PC-3 (cell line): ENCODE measurements at regions not wholly inside any gene's neighbourhood (a gene's known extent, or its start where the extent isn't known, plus 50 kb on each side); places are given as distances from the start of the nearest gene placed in this dataset.
"Not testable (repeated sequence)": the region's sequence is repeated elsewhere in the genome, so short reads cannot be mapped to it uniquely, and the experiment has no call there.

Experiments used
- ATAC-seq: fragments of 200-7000 bp; cut with Tn5 transposase; 2 replicates; pipeline ENCODE4 v1.9.1; 2020; ENCODE audit warnings: mild to moderate bottlenecking, moderate library complexity
- BruUV-seq: library from RNA; stranded (reverse); fragments of 400-500 nt; replicated peaks from 2 replicates; lab custom pipeline; 2021; lab: Mats Ljungman, UMichigan
- CTCF ChIA-PET: fragments of 300-600 bp; sonication (Branson Sonifier 250); formaldehyde crosslinking; loops from one replicate; lab custom pipeline; 2022; ENCODE audit warnings: antibody characterized with exemption; lab: Charles Lee
- POLR2A ChIA-PET: fragments of 300-600 bp; sonication (Branson Sonifier 250); formaldehyde crosslinking; loops from one replicate; lab custom pipeline; 2022; ENCODE audit warnings: antibody characterized with exemption; ENCODE audit not compliant: unreplicated experiment; lab: Charles Lee
- DNase-seq: peaks from one replicate; pipeline ENCODE4 v3.0.0-alpha.2; 2015
- H2AFZ ChIP-seq: fragments of 300-600 bp; sonication (generic); 2 replicates; pipeline ENCODE4 v1.6.0; 2016; ENCODE audit warnings: antibody characterized with exemption, low read length
- H3F3A ChIP-seq: fragments of 300-600 bp; sonication (generic); one replicate; pipeline ENCODE4 v1.6.0; 2017; ENCODE audit warnings: antibody characterized with exemption, low read length, control low read depth, mild to moderate bottlenecking; ENCODE audit not compliant: unreplicated experiment
- H3K27ac ChIP-seq: fragments of 300-600 bp; sonication (generic); 2 replicates; pipeline ENCODE4 v1.5.1; 2016; ENCODE audit warnings: mild to moderate bottlenecking, low read length
- H3K27me3 ChIP-seq: fragments of 300-600 bp; sonication (generic); 2 replicates; pipeline ENCODE4 v1.6.1; 2016; ENCODE audit warnings: low read length, mixed read lengths
- H3K36me3 ChIP-seq: fragments of 300-600 bp; sonication (generic); 2 replicates; pipeline ENCODE4 v1.6.1; 2016; ENCODE audit warnings: low read depth, mixed run types, low read length, mixed read lengths
- H3K4me1 ChIP-seq: fragments of 300-600 bp; sonication (generic); 2 replicates; pipeline ENCODE4 v1.5.1; 2016; ENCODE audit warnings: low read length; ENCODE audit not compliant: insufficient read depth
- H3K4me2 ChIP-seq: fragments of 300-600 bp; sonication (generic); 2 replicates; pipeline ENCODE4 v1.6.0; 2016; ENCODE audit warnings: low read length
- H3K4me3 ChIP-seq: fragments of 300-600 bp; sonication (generic); 2 replicates; pipeline ENCODE4 v1.5.1; 2016; ENCODE audit warnings: mild to moderate bottlenecking, low read length, mixed read lengths
- H3K79me2 ChIP-seq: fragments of 300-600 bp; sonication (generic); 2 replicates; pipeline ENCODE4 v1.6.1; 2017; ENCODE audit warnings: low read length, mixed read lengths
- H3K9ac ChIP-seq: fragments of 300-600 bp; sonication (generic); 2 replicates; pipeline ENCODE4 v1.6.0; 2016; ENCODE audit warnings: mild to moderate bottlenecking, low read length
- H3K9me2 ChIP-seq: fragments of 300-600 bp; sonication (generic); replicated peaks from 2 replicates; pipeline ENCODE4 v1.6.1; 2016; ENCODE audit warnings: mixed run types, low read length, mixed read lengths
- H3K9me3 ChIP-seq: fragments of 300-600 bp; sonication (generic); 2 replicates; pipeline ENCODE4 v1.6.1; 2016; ENCODE audit warnings: low read length, mixed read lengths
- H4K20me1 ChIP-seq: fragments of 300-600 bp; sonication (generic); 2 replicates; pipeline ENCODE4 v1.6.1; 2016; ENCODE audit warnings: low read length, mixed read lengths
- EZH2 ChIP-seq: fragments of 300-600 bp; sonication (generic); IDR thresholded peaks from one replicate; pipeline ENCODE4 v1.6.1; 2017; ENCODE audit warnings: antibody characterized with exemption, mild to moderate bottlenecking, low read length; ENCODE audit not compliant: unreplicated experiment
- EZH2phosphoT487 ChIP-seq: fragments of 300-600 bp; sonication (generic); IDR thresholded peaks from 2 replicates; pipeline ENCODE4 v1.6.1; 2018; ENCODE audit warnings: mild to moderate bottlenecking, antibody characterized with exemption, low read length, borderline replicate concordance
- intact Hi-C: fragments of 100-400 bp; cut with micrococcal nuclease; formaldehyde crosslinking; loops from 2 replicates; pipeline ENCODE4 v1.9.0; 2023
- TF ChIP-seq, protein P1 (sequence below): fragments of 300-600 bp; sonication (generic); conservative IDR thresholded peaks from 2 replicates; pipeline ENCODE4 v1.5.1; 2017; ENCODE audit warnings: antibody characterized with exemption, low read depth, mild to moderate bottlenecking, low read length

DNA sequence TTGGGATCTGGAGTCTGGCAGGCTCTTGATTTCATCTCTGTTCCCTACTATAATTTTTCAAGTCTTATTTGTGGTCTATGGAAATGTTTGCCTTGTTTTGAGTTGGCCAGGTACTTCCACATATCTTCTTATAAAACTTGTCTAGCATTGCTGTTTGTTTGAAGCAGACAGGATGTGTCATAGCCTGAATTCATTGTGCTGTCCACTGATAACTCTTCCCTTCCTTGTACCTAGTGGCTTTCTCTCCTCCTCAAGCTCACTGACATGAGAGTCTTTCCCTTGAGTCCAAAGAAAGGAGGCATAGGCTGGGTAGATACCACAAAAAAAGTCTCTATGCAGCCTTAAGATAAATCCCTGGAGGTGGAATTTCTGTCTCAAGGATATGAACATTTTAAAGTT is 59.2 kb upstream of the FAM241A start:
- CTCF ChIA-PET = no interaction called here
- Histone ChIP-seq H3K36me3 (no peaks in the 10 kb centered on the region), H3K27me3 (no peaks in the 10 kb centered on the region), H3K27ac (peak overlapping the region; percentile 94; the same call in 1 of the 2 replicates), H3K4me2 (no peak overlapping the region; the same call in 1 of the 2 replicates), H3K9me2 (no peaks in the 10 kb centered on the region), H4K20me1 (no peaks in the 10 kb centered on the region), H3K4me3 (no peak overlapping the region), H3K4me1 (peaks cover 41% of the 10 kb centered on the region), H2AFZ (no peak overlapping the region), H3K79me2 (no peaks in the 10 kb centered on the region), H3K9me3 (no peaks in the 10 kb centered on the region), H3K9ac (no peak overlapping the region), H3F3A (peaks cover 4% of the 10 kb centered on the region)
- DNase-seq (peak; percentile 21), ATAC-seq (no peak)
- POLR2A ChIA-PET = no interaction called here
- intact Hi-C loops = no loop called here
- TF ChIP-seq EZH2phosphoT487 (no peak), EZH2 (no peak)
- TF ChIP-seq, protein P1, sequence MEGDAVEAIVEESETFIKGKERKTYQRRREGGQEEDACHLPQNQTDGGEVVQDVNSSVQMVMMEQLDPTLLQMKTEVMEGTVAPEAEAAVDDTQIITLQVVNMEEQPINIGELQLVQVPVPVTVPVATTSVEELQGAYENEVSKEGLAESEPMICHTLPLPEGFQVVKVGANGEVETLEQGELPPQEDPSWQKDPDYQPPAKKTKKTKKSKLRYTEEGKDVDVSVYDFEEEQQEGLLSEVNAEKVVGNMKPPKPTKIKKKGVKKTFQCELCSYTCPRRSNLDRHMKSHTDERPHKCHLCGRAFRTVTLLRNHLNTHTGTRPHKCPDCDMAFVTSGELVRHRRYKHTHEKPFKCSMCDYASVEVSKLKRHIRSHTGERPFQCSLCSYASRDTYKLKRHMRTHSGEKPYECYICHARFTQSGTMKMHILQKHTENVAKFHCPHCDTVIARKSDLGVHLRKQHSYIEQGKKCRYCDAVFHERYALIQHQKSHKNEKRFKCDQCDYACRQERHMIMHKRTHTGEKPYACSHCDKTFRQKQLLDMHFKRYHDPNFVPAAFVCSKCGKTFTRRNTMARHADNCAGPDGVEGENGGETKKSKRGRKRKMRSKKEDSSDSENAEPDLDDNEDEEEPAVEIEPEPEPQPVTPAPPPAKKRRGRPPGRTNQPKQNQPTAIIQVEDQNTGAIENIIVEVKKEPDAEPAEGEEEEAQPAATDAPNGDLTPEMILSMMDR = no peak
- no TSS peak for BruUV-seq

DNA sequence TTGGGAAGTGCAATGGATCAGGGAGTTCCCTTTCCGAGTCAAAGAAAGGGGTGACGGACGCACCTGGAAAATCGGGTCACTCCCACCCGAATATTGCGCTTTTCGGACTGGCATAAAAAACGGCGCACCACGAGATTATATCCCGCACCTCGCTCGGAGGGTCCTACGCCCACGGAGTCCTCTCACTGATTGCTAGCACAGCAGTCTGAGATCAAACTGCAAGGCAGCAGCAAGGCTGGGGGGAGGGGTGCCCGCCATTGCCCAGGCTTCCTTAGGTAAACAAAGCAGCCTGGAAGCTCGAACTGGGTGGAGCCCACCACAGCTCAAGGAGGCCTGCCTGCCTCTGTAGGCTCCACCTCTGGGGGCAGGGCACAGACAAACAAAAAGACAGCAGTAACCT is 58.6 kb upstream of the FAM241A start:
- H3K27me3 ChIP-seq, DNase-seq, H3K9me3 ChIP-seq, H3K79me2 ChIP-seq, H3K4me2 ChIP-seq, H4K20me1 ChIP-seq, H3K9me2 ChIP-seq, H3K27ac ChIP-seq, ATAC-seq, H2AFZ ChIP-seq, H3K4me3 ChIP-seq, H3K9ac ChIP-seq, BruUV-seq, intact Hi-C loops, H3K36me3 ChIP-seq, H3F3A ChIP-seq, POLR2A ChIA-PET: not testable (repeated sequence)
- peaks cover 41% of the 10 kb centered on the region for H3K4me1 ChIP-seq
- CTCF ChIA-PET = interaction anchor here (0.7 kb wide), 1 partner anchor 1358 kb away, joined by 4 read pairs; no protein-coding TSS in a partner anchor

DNA sequence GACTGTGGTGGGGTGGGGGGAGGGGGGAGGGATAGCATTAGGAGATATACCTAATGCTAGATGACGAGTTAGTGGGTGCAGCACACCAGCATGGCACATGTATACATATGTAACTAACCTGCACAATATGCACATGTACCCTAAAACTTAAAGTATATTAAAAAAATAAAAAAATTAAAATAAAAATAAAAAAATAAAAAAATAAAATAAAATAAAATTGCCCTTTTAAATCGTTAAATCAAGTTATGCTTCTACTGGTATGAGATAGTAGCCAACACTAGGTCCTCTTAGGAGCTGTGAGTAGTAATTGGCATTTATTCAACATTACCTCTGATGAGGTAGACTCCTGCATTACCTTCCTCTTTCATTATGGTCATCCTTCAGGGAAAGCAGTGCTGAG is 52.9 kb upstream of the FAM241A start:
- H3K27me3 ChIP-seq, H3K9me2 ChIP-seq, H2AFZ ChIP-seq, H3K4me3 ChIP-seq, H3K4me2 ChIP-seq, BruUV-seq, H3K9me3 ChIP-seq, ATAC-seq, H3K9ac ChIP-seq, CTCF ChIA-PET, DNase-seq, H3K4me1 ChIP-seq, POLR2A ChIA-PET, H3K36me3 ChIP-seq, intact Hi-C loops, H3K27ac ChIP-seq, H3K79me2 ChIP-seq, H3F3A ChIP-seq, H4K20me1 ChIP-seq: not testable (repeated sequence)

DNA sequence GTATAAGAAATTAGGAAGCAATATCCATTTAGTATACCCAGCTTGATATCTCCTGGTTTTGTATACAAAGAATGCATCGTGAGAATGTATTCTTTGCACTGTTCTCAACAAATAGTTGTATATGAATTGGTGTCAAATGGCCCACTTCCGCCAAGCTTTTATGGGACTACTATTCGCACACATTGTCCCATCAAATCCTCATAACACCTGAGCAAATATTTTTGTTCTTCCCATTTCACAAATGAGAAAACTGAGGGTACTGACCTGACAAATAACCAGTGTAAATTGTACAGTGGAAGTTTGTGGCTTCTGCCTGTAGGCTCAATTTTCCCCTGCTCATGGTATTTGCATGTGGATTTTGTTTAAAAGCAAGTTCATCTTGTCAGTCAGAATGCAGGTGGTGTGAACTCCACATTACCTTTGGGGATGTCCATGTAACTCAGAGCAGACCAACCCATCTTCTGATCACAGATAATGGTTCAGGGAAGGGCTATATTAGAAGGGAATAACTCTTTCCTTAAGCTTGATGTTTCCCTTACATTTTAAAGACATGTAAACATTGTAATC is 51.5 kb upstream of the FAM241A start:
- intact Hi-C loops = no loop called here
- ChIA-PET CTCF (no interaction called here), POLR2A (no interaction called here)
- no peak for DNase-seq
- no peak overlapping the region for H2AFZ ChIP-seq
- no peaks in the 10 kb centered on the region for H3F3A ChIP-seq
- no peaks in the 10 kb centered on the region for H3K9me3 ChIP-seq
- no peak for ATAC-seq
- no peaks in the 10 kb centered on the region for H3K79me2 ChIP-seq
- H3K27ac ChIP-seq = no peak overlapping the region
- H3K9me2 ChIP-seq = no peaks in the 10 kb centered on the region
- no peaks in the 10 kb centered on the region for H3K36me3 ChIP-seq
- no peak overlapping the region for H3K4me3 ChIP-seq
- no peaks in the 10 kb centered on the region for H3K27me3 ChIP-seq
- no peaks in the 10 kb centered on the region for H3K4me1 ChIP-seq
- TF ChIP-seq EZH2phosphoT487 (no peak), EZH2 (no peak)
- TF ChIP-seq, protein P1 = no peak
- BruUV-seq = no TSS peak
- no peaks in the 10 kb centered on the region for H4K20me1 ChIP-seq
- no peak overlapping the region for H3K9ac ChIP-seq
- H3K4me2 ChIP-seq = no peak overlapping the region
